ENCODE measurements at regions not wholly inside any gene's neighbourhood (a gene's known extent, or its start where the extent isn't known, plus 50 kb on each side); places are given as distances from the start of the nearest gene placed in this dataset.

DNA sequence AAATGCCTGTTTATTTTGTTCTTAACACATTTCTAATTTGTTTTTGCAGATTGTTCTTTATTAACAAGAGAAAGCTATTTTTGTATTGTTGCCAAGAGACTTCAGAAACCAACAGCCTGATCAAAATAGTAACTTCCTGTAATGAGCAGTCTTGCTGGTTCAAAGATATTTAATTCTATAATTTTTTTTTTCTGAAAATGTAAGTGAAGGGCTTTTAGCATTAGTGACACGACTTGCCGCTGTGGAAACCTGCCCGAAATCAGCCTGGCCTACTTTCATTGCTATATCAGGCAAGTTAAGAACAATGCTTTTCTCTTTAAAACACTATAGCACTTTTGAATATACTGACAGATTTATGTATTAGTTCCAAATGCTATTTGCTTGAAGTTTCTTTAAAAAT lies 374.3 kb downstream of the EFNB2 start:
- TF ChIP-seq, protein P1, sequence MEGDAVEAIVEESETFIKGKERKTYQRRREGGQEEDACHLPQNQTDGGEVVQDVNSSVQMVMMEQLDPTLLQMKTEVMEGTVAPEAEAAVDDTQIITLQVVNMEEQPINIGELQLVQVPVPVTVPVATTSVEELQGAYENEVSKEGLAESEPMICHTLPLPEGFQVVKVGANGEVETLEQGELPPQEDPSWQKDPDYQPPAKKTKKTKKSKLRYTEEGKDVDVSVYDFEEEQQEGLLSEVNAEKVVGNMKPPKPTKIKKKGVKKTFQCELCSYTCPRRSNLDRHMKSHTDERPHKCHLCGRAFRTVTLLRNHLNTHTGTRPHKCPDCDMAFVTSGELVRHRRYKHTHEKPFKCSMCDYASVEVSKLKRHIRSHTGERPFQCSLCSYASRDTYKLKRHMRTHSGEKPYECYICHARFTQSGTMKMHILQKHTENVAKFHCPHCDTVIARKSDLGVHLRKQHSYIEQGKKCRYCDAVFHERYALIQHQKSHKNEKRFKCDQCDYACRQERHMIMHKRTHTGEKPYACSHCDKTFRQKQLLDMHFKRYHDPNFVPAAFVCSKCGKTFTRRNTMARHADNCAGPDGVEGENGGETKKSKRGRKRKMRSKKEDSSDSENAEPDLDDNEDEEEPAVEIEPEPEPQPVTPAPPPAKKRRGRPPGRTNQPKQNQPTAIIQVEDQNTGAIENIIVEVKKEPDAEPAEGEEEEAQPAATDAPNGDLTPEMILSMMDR (IDR thresholded peaks at IDR 0.05; ENCODE audit: poor library complexity): no peak
- TF ChIP-seq EZH2 (IDR thresholded peaks at IDR 0.05; ENCODE audit: borderline replicate concordance) (no peak), EZH2phosphoT487 (IDR thresholded peaks at IDR 0.05; ENCODE audit: low read depth, severe bottlenecking, unreplicated experiment) (no peak)

Measured in hepatocyte (in vitro differentiated cells).